Spleen (tissue), 7 donors: ENCODE measurements at regions not wholly inside any gene's neighbourhood (a gene's known extent, or its start where the extent isn't known, plus 50 kb on each side); places are given as distances from the start of the nearest gene placed in this dataset.

Source experiments
- CTCF ChIP-seq, 11 experiments: fragments of 200-600 bp in 7 of 11; fragments of 450-650 bp in 4 of 11; sonication (generic) in 4 of 11; IDR thresholded peaks in 8 of 11; conservative IDR thresholded peaks in 3 of 11; 1 replicate in 7 of 11; 2 replicates in 4 of 11; pipeline versions ENCODE4 v1.4.0 to v1.8.0; 2016 to 2021; ENCODE audit warnings: antibody characterized with exemption in 11 of 11, inconsistent platforms in 4 of 11, mild to moderate bottlenecking in 1 of 11
- POLR2A ChIP-seq, 3 donors: fragments of 450-650 bp; IDR thresholded peaks; one replicate each; pipeline ENCODE4 v1.5.1; 2017; ENCODE audit warnings: antibody characterized with exemption in 3 of 3, mild to moderate bottlenecking in 1 of 3
- donor health status: DM: no; HTN: no; CAD: no; lungs with moderate emphysema.
- donor health status: DM: no; HTN: no; CAD: no.
- donor health status: DM: no; HTN: no; CAD: no.

GRCh38 chr18:64287926-64288325 is 139.0 kb upstream of the LINC00305 start:
- TF ChIP-seq POLR2A (IDR thresholded peaks at IDR 0.05) (no peak), CTCF (IDR thresholded peaks at IDR 0.05 in 8 of 11, conservative IDR thresholded peaks at IDR 0.05 in 3 of 11) (no peak)
